Endodermal cell (in vitro differentiated cells): ENCODE measurements at regions not wholly inside any gene's neighbourhood (a gene's known extent, or its start where the extent isn't known, plus 50 kb on each side); places are given as distances from the start of the nearest gene placed in this dataset.

ENCODE experiments used
- DNase-seq: peaks from one replicate; pipeline ENCODE4 v3.0.0-alpha.2; 2017
- H3K27ac ChIP-seq: 2 replicates; pipeline ENCODE4 v1.5.1; 2013; ENCODE audit warnings: mild to moderate bottlenecking, low read depth, low read length, moderate library complexity
- H3K27me3 ChIP-seq: 2 replicates; pipeline ENCODE4 v1.6.1; 2013; ENCODE audit warnings: mild to moderate bottlenecking, low read length, moderate library complexity; ENCODE audit not compliant: insufficient read depth, control insufficient read depth, poor library complexity, severe bottlenecking
- H3K36me3 ChIP-seq: 2 replicates; pipeline ENCODE4 v1.7.0; 2013; ENCODE audit warnings: mild to moderate bottlenecking, low read length, moderate library complexity; ENCODE audit not compliant: control insufficient read depth, insufficient read depth
- H3K4me1 ChIP-seq: one replicate; pipeline ENCODE4 v1.7.0; 2013; ENCODE audit warnings: low read length; ENCODE audit not compliant: control insufficient read depth, insufficient read depth
- H3K4me3 ChIP-seq: 2 replicates; pipeline ENCODE4 v1.5.1; 2013; ENCODE audit warnings: mild to moderate bottlenecking, low read length, moderate library complexity
- H3K9ac ChIP-seq: 2 replicates; pipeline ENCODE4 v1.6.1; 2013; ENCODE audit warnings: mild to moderate bottlenecking, low read length, moderate library complexity; ENCODE audit not compliant: poor library complexity, severe bottlenecking; ENCODE audit errors: extremely low read depth
- H3K9me3 ChIP-seq: 2 replicates; pipeline ENCODE4 v1.6.1; 2013; ENCODE audit warnings: mild to moderate bottlenecking, low read length, moderate library complexity; ENCODE audit not compliant: control insufficient read depth
- H3K27ac Mint-ChIP-seq: 2 replicates; pipeline ENCODE4 v1.8.0; 2020; ENCODE audit warnings: mixed read lengths
- H3K27me3 Mint-ChIP-seq: 2 replicates; pipeline ENCODE4 v1.8.0; 2021; ENCODE audit warnings: mild to moderate bottlenecking, mixed read lengths; ENCODE audit not compliant: insufficient read depth
- H3K36me3 Mint-ChIP-seq: 2 replicates; pipeline ENCODE4 v1.8.0; 2020; ENCODE audit warnings: low read depth, mixed read lengths
- H3K4me1 Mint-ChIP-seq: 2 replicates; pipeline ENCODE4 v1.8.0; 2020; ENCODE audit warnings: mixed read lengths
- H3K4me3 Mint-ChIP-seq: 2 replicates; pipeline ENCODE4 v1.8.0; 2020; ENCODE audit warnings: mild to moderate bottlenecking, moderate library complexity, mixed read lengths
- H3K9me3 Mint-ChIP-seq: 2 replicates; pipeline ENCODE4 v1.8.0; 2020; ENCODE audit warnings: mild to moderate bottlenecking, mixed read lengths
- CTCF ChIP-seq: fragments of 200-600 bp; sonication (generic); conservative IDR thresholded peaks from 2 replicates; pipeline ENCODE4 v1.5.0; 2021; ENCODE audit warnings: antibody characterized with exemption, mild to moderate bottlenecking
- WGBS, 2 experiments: methylation state at CpG; one replicate each; pipeline versions ENCODE4 v1.1.5 to v1.1.7; 2013; ENCODE audit warnings: missing lambda C conversion rate in 2 of 2, mixed read lengths in 1 of 2; ENCODE audit not compliant: insufficient coverage in 1 of 2, insufficient read length in 1 of 2; 5-methylcytosine and 5-hydroxymethylcytosine counted together

DNA sequence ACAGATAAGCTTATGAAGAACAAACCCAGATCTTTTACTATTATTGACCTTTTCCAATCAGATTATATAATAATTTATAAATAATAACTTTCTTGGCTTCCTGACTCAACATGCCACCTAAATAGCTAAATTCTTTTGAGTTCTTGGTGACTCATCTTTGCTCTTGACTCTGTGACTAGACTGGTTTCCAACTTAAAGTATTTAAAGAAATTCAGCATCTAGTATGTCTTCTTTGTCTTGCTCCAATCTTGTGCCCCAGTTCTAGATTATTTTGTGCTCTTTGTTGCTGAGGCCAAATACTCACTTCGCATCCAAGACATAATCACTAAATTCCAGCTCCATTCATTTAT lies 483.2 kb upstream of the TBL1XR1 start:
- no peak overlapping the region for H3K27ac Mint-ChIP-seq
- H3K4me1 Mint-ChIP-seq: peaks cover 43% of the 10 kb centered on the region
- TF ChIP-seq CTCF: no peak
- DNase-seq: no peak
- Histone ChIP-seq H3K36me3 (no peaks in the 10 kb centered on the region), H3K9me3 (no peaks in the 10 kb centered on the region), H3K27me3 (no peaks in the 10 kb centered on the region), H3K9ac (no peak overlapping the region), H3K4me3 (no peak overlapping the region), H3K27ac (no peak overlapping the region), H3K4me1 (peaks cover 18% of the 10 kb centered on the region)
- no peaks in the 10 kb centered on the region for H3K9me3 Mint-ChIP-seq
- H3K4me3 Mint-ChIP-seq: no peak overlapping the region
- 100% methylated on average over 1 of the region's 1 CpG for WGBS, 2 experiments
- no peaks in the 10 kb centered on the region for H3K27me3 Mint-ChIP-seq
- H3K36me3 Mint-ChIP-seq: no peaks in the 10 kb centered on the region

GRCh38 chr3:177681156-177681555 lies 483.9 kb upstream of the TBL1XR1 start:
- H3K27ac Mint-ChIP-seq: no peak overlapping the region
- Histone ChIP-seq H3K9me3 (no peaks in the 10 kb centered on the region), H3K27me3 (no peaks in the 10 kb centered on the region), H3K4me3 (peak overlapping the region; percentile 9), H3K36me3 (no peaks in the 10 kb centered on the region), H3K27ac (no peak overlapping the region), H3K9ac (no peak overlapping the region), H3K4me1 (peaks cover 18% of the 10 kb centered on the region)
- DNase-seq: no peak
- H3K4me1 Mint-ChIP-seq: peaks cover 42% of the 10 kb centered on the region
- no peak for TF ChIP-seq CTCF
- H3K4me3 Mint-ChIP-seq: no peak overlapping the region
- no peaks in the 10 kb centered on the region for H3K9me3 Mint-ChIP-seq
- no peaks in the 10 kb centered on the region for H3K27me3 Mint-ChIP-seq
- no peaks in the 10 kb centered on the region for H3K36me3 Mint-ChIP-seq

- TF ChIP-seq CTCF: no peak
- no peaks in the 10 kb centered on the region for H3K27me3 ChIP-seq
- Mint-ChIP-seq H3K36me3 (no peaks in the 10 kb centered on the region), H3K27me3 (no peaks in the 10 kb centered on the region), H3K27ac (no peak overlapping the region), H3K4me1 (peaks cover 35% of the 10 kb centered on the region), H3K4me3 (no peak overlapping the region), H3K9me3 (no peaks in the 10 kb centered on the region)
- no peaks in the 10 kb centered on the region for H3K36me3 ChIP-seq
- H3K4me1 ChIP-seq: peaks cover 18% of the 10 kb centered on the region
- no peak for DNase-seq
- H3K9me3 ChIP-seq: no peaks in the 10 kb centered on the region
- peak overlapping the region; percentile 51 for H3K4me3 ChIP-seq
- no peak overlapping the region for H3K27ac ChIP-seq
- 98 to 100% methylated on average over 1 to 2 of the region's 2 CpGs for WGBS, 2 experiments
- H3K9ac ChIP-seq: no peak overlapping the region
Measured at GRCh38 chr3:177681852-177682251, 484.6 kb upstream of the TBL1XR1 start.
